ENCODE measurements at regions not wholly inside any gene's neighbourhood (a gene's known extent, or its start where the extent isn't known, plus 50 kb on each side); places are given as distances from the start of the nearest gene placed in this dataset.
"Not testable (repeated sequence)": the region's sequence is repeated elsewhere in the genome, so short reads cannot be mapped to it uniquely, and the experiment has no call there.

DNA sequence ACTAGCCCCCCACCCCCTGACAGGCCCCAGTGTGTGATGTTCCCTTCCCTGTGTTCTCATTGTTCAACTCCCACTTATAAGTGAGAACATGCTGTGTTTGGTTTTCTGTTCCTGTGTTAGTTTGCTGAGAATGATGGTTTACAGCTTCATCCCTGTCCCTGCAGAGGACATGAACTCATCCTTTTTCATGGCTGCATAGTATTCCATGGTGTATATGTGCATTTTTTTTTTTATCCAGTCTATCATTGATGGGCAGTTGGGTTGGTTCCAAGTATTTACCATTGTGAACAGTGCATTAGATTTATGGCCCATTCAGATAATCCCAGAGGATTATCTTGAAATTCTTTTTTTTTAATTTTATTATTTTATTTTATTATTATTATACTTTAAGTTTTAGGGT lies 872.5 kb upstream of the ARRDC3 start:
- not testable (repeated sequence) for H3K27me3 ChIP-seq (replicated peaks); H3K9me3 ChIP-seq (replicated peaks); H3K4me3 ChIP-seq; DNase-seq (ENCODE audit: low read depth in 1 of 2, low spot score in 2 of 2); H3K36me3 ChIP-seq; H3K4me1 ChIP-seq (replicated peaks); H3K27ac ChIP-seq

DNA sequence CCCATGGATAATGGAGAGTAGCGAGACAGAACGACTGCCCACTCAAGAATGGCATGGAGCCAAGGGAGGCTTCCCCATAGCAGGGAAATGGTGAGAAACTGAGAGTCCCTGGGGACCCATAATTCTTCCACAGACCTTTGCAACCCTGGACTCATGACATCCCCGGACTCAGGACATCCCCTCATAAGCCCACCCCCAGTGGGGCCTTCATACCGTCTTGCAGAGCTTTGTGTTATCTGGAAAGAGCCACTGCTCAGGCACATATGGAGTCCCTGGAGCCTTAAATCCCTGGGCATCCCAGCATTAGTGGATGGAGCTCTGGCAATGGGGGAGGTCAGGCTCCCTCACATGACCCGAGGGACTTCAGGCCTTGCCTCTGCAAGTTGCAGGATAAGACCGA lies 865.4 kb upstream of the ARRDC3 start:
- H3K27ac ChIP-seq = no peak overlapping the region
- no peaks in the 10 kb centered on the region for H3K9me3 ChIP-seq (replicated peaks)
- no peaks in the 10 kb centered on the region for H3K36me3 ChIP-seq
- H3K4me3 ChIP-seq = no peak overlapping the region
- no peak for DNase-seq (ENCODE audit: low read depth in 1 of 2, low spot score in 2 of 2)
- H3K4me1 ChIP-seq (replicated peaks) = no peaks in the 10 kb centered on the region
- no peaks in the 10 kb centered on the region for H3K27me3 ChIP-seq (replicated peaks)

GRCh38 chr5:92242170-92242569 lies 859.1 kb upstream of the ARRDC3 start:
- no peaks in the 10 kb centered on the region for H3K27me3 ChIP-seq (replicated peaks)
- no peaks in the 10 kb centered on the region for H3K36me3 ChIP-seq
- no peak for DNase-seq (ENCODE audit: low read depth in 1 of 2, low spot score in 2 of 2)
- no peak overlapping the region for H3K27ac ChIP-seq
- no peak overlapping the region for H3K4me3 ChIP-seq
- H3K4me1 ChIP-seq (replicated peaks) = no peaks in the 10 kb centered on the region
- H3K9me3 ChIP-seq (replicated peaks) = no peaks in the 10 kb centered on the region

- Histone ChIP-seq H3K27ac (no peak overlapping the region), H3K4me1 (replicated peaks) (no peaks in the 10 kb centered on the region), H3K4me3 (no peak overlapping the region), H3K9me3 (replicated peaks) (no peaks in the 10 kb centered on the region), H3K36me3 (no peaks in the 10 kb centered on the region), H3K27me3 (replicated peaks) (no peaks in the 10 kb centered on the region)
- no peak for DNase-seq (ENCODE audit: low read depth in 1 of 2, low spot score in 2 of 2)
Observed at GRCh38 chr5:92237896-92238295, 854.8 kb upstream of the ARRDC3 start.

- no peaks in the 10 kb centered on the region for H3K9me3 ChIP-seq (replicated peaks)
- H3K27ac ChIP-seq = no peak overlapping the region
- no peaks in the 10 kb centered on the region for H3K4me1 ChIP-seq (replicated peaks)
- no peaks in the 10 kb centered on the region for H3K36me3 ChIP-seq
- DNase-seq (ENCODE audit: low read depth in 1 of 2, low spot score in 2 of 2) = no peak
- H3K4me3 ChIP-seq = no peak overlapping the region
- H3K27me3 ChIP-seq (replicated peaks) = no peaks in the 10 kb centered on the region
Observed at GRCh38 chr5:92222449-92222848, 839.3 kb upstream of the ARRDC3 start.

DNA sequence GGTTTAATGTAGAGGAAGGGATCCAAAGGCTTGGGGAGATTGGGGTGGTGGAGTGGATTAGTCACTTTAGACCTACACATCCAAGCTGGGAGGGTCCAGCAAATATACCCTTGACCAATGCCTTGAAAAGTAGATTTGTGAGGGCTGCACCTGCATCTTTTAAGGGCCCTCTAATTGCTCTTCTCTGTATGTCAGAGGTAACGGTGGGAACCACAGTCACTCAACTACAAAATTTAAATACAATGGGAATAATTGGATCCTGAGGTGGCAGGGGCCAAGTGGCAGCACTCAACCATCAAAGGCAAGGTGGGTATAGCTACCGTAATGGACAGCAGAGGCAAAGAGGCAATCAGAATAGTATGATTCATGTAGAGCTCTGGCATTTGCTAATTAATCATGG lies 833.7 kb upstream of the ARRDC3 start:
- not testable (repeated sequence) for H3K4me3 ChIP-seq; H3K27me3 ChIP-seq (replicated peaks); DNase-seq (ENCODE audit: low read depth in 1 of 2, low spot score in 2 of 2); H3K36me3 ChIP-seq; H3K9me3 ChIP-seq (replicated peaks); H3K27ac ChIP-seq; H3K4me1 ChIP-seq (replicated peaks)

DNA sequence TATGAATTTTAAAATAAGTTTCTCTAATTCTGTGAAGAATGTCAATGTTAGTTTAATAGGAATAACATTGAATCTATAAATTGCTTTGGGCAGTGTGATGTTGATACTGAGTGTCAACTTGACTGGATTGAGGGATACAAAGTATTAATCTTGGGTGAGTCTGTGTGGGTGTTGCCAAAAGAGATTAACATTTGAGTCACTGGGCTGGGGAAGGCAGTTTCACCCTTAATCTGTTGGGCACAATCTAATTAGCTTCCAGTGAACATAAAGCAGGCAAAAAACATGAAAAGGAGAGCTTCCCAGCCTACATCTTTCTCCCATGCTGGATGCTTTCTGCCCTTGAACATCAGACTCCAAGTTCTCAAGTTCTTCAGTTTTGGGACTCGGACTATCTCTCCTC lies 832.0 kb upstream of the ARRDC3 start:
- no peak overlapping the region for H3K4me3 ChIP-seq
- no peak for DNase-seq (ENCODE audit: low read depth in 1 of 2, low spot score in 2 of 2)
- no peaks in the 10 kb centered on the region for H3K9me3 ChIP-seq (replicated peaks)
- no peaks in the 10 kb centered on the region for H3K27me3 ChIP-seq (replicated peaks)
- no peak overlapping the region for H3K27ac ChIP-seq
- no peaks in the 10 kb centered on the region for H3K4me1 ChIP-seq (replicated peaks)
- no peaks in the 10 kb centered on the region for H3K36me3 ChIP-seq

- no peak for DNase-seq (ENCODE audit: low read depth in 1 of 2, low spot score in 2 of 2)
- no peak overlapping the region for H3K27ac ChIP-seq
- no peaks in the 10 kb centered on the region for H3K4me1 ChIP-seq (replicated peaks)
- no peaks in the 10 kb centered on the region for H3K36me3 ChIP-seq
- no peaks in the 10 kb centered on the region for H3K27me3 ChIP-seq (replicated peaks)
- H3K4me3 ChIP-seq = no peak overlapping the region
- H3K9me3 ChIP-seq (replicated peaks) = no peaks in the 10 kb centered on the region
Observed at GRCh38 chr5:92208265-92208664, 825.1 kb upstream of the ARRDC3 start.

GRCh38 chr5:92207151-92207550 lies 824.0 kb upstream of the ARRDC3 start:
- no peak for DNase-seq (ENCODE audit: low read depth in 1 of 2, low spot score in 2 of 2)
- no peaks in the 10 kb centered on the region for H3K9me3 ChIP-seq (replicated peaks)
- H3K27ac ChIP-seq = no peak overlapping the region
- no peak overlapping the region for H3K4me3 ChIP-seq
- no peaks in the 10 kb centered on the region for H3K4me1 ChIP-seq (replicated peaks)
- H3K36me3 ChIP-seq = no peaks in the 10 kb centered on the region
- no peaks in the 10 kb centered on the region for H3K27me3 ChIP-seq (replicated peaks)

DNA sequence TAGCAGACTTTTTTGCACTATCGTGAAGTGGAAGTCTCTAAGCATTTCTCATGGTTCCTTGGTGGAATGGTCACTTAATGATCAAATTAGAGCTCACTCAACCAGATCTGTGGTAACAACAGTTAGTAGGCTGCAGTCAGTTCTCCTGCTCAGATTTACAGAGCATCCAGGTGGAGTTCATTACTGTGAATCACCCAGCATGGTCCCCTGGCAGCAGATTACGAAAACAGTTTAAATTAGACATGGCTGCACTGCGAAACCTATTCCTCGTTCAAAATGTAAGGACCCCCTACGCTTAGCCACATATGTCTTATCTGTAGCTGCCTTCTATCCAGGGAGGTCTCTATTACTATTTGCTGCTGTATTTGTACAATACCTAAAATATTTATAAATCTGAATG lies 823.6 kb upstream of the ARRDC3 start:
- no peaks in the 10 kb centered on the region for H3K36me3 ChIP-seq
- H3K4me3 ChIP-seq = no peak overlapping the region

GRCh38 chr5:92199035-92199434 lies 815.9 kb upstream of the ARRDC3 start:
- DNase-seq (ENCODE audit: low read depth in 1 of 2, low spot score in 2 of 2); H3K4me3 ChIP-seq; H3K9me3 ChIP-seq (replicated peaks); H3K27me3 ChIP-seq (replicated peaks); H3K27ac ChIP-seq; H3K4me1 ChIP-seq (replicated peaks); H3K36me3 ChIP-seq: not testable (repeated sequence)

More for the DNA sequence above, 823.6 kb upstream of the ARRDC3 start:
- H3K4me1 ChIP-seq (replicated peaks) = no peaks in the 10 kb centered on the region
- H3K9me3 ChIP-seq (replicated peaks) = no peaks in the 10 kb centered on the region
- DNase-seq (ENCODE audit: low read depth in 1 of 2, low spot score in 2 of 2) = no peak
- no peaks in the 10 kb centered on the region for H3K27me3 ChIP-seq (replicated peaks)
- no peak overlapping the region for H3K27ac ChIP-seq

DNA sequence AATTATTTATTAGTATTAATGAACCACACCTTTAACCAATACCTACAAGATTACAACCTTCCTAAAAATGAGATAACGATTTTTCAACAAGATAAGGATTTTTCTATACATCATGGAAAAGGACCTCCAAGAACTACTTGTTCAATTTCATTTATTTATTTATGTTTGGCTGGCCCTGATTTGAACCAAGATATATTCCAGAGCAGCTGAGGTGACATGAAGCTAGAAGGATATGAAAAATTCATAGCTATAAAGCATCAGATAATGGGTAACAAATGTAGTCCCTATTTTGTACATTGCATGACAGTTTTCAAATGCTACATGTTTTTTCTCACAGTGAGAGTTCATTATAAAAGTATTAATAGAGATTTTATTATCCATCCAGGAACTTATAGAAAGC lies 798.5 kb upstream of the ARRDC3 start:
- DNase-seq (ENCODE audit: low read depth in 1 of 2, low spot score in 2 of 2) = no peak
- Histone ChIP-seq H3K9me3 (replicated peaks) (no peaks in the 10 kb centered on the region), H3K27ac (no peak overlapping the region), H3K27me3 (replicated peaks) (no peaks in the 10 kb centered on the region), H3K4me3 (no peak overlapping the region), H3K4me1 (replicated peaks) (no peaks in the 10 kb centered on the region), H3K36me3 (no peaks in the 10 kb centered on the region)

DNA sequence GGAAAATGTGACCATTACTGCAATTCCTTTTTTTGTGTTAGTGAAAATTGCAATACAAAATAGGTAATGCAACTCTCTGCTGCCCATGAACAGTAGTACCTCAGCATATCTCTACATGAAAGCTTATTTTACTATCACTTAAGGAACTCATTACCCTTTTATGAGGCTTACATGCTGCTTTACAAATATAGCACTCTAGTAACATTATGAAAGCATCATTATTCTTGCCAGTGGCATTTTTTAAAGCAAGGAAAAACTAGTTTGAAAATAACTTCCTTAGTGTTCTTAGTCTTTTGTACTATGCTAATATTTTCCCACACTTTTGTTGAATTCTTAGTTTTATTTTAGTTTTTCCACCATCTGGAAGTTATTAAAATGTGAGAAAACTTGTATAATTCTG lies 797.3 kb upstream of the ARRDC3 start:
- Histone ChIP-seq H3K9me3 (replicated peaks) (no peaks in the 10 kb centered on the region), H3K4me3 (no peak overlapping the region), H3K36me3 (no peaks in the 10 kb centered on the region), H3K4me1 (replicated peaks) (no peaks in the 10 kb centered on the region), H3K27ac (no peak overlapping the region), H3K27me3 (replicated peaks) (no peaks in the 10 kb centered on the region)
- no peak for DNase-seq (ENCODE audit: low read depth in 1 of 2, low spot score in 2 of 2)

DNA sequence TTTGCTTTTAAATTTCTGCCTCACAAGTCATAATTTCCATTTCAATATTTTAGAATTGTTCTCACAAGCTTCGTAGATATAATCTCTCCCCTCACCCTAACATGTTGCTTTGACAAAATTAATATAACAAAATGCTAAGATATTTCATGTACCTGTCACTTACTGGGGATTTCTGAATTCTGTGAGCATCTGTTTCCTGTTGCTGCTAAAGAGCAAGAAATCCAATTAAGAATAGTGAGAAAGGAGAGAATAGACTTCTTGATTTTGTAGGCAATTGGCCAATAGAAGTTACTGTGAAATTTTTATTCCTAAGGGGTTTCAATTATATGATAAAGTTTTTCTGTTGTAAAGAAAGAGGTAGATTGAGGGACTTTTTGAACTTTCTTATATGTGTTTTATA lies 796.5 kb upstream of the ARRDC3 start:
- Histone ChIP-seq H3K36me3 (no peaks in the 10 kb centered on the region), H3K4me1 (replicated peaks) (no peaks in the 10 kb centered on the region), H3K4me3 (no peak overlapping the region), H3K27me3 (replicated peaks) (no peaks in the 10 kb centered on the region), H3K27ac (no peak overlapping the region), H3K9me3 (replicated peaks) (no peaks in the 10 kb centered on the region)
- no peak for DNase-seq (ENCODE audit: low read depth in 1 of 2, low spot score in 2 of 2)

- Histone ChIP-seq H3K36me3 (no peaks in the 10 kb centered on the region), H3K27ac (no peak overlapping the region), H3K4me1 (replicated peaks) (no peaks in the 10 kb centered on the region), H3K9me3 (replicated peaks) (no peaks in the 10 kb centered on the region), H3K4me3 (no peak overlapping the region), H3K27me3 (replicated peaks) (no peaks in the 10 kb centered on the region)
- DNase-seq (ENCODE audit: low read depth in 1 of 2, low spot score in 2 of 2) = no peak
Observed at GRCh38 chr5:92177926-92178487, 794.9 kb upstream of the ARRDC3 start.
